GM12875 (cell line): ENCODE measurements at regions not wholly inside any gene's neighbourhood (a gene's known extent, or its start where the extent isn't known, plus 50 kb on each side); places are given as distances from the start of the nearest gene placed in this dataset.
"Not testable (repeated sequence)": the region's sequence is repeated elsewhere in the genome, so short reads cannot be mapped to it uniquely, and the experiment has no call there.

ENCODE experiments used
- H3K4me3 ChIP-seq: one replicate; pipeline ENCODE4 v1.5.1; 2011; ENCODE audit warnings: low read depth, low read length, control low read depth
- CTCF ChIP-seq: IDR thresholded peaks from 2 replicates; pipeline ENCODE4 v1.5.1; 2011; ENCODE audit warnings: low read depth, mild to moderate bottlenecking, control low read depth, inconsistent platforms, low read length, moderate library complexity, borderline replicate concordance; ENCODE audit not compliant: insufficient read depth

GRCh38 chr14:21867541-21867940 lies 193.9 kb upstream of the OR4E1 start:
- TF ChIP-seq CTCF, result no peak
- H3K4me3 ChIP-seq, result no peak overlapping the region

GRCh38 chr14:21866479-21866878 lies 192.9 kb upstream of the OR4E1 start:
- H3K4me3 ChIP-seq, result no peak overlapping the region
- TF ChIP-seq CTCF, result no peak

- TF ChIP-seq CTCF, result no peak
- H3K4me3 ChIP-seq, result no peak overlapping the region
Observed at GRCh38 chr14:21863289-21863688, 189.7 kb upstream of the OR4E1 start.

- no peak for TF ChIP-seq CTCF
- no peak overlapping the region for H3K4me3 ChIP-seq
Observed at GRCh38 chr14:21861153-21861552, 187.5 kb upstream of the OR4E1 start.

GRCh38 chr14:21860172-21860571 lies 186.6 kb upstream of the OR4E1 start:
- TF ChIP-seq CTCF, result peak; percentile 43; the same call in 1 of the 2 replicates
- no peak overlapping the region for H3K4me3 ChIP-seq

GRCh38 chr14:21852775-21853174 lies 179.2 kb upstream of the OR4E1 start:
- H3K4me3 ChIP-seq, result no peak overlapping the region
- TF ChIP-seq CTCF, result no peak

GRCh38 chr14:21852061-21852664 lies 178.5 kb upstream of the OR4E1 start:
- peak; percentile 86 for TF ChIP-seq CTCF
- H3K4me3 ChIP-seq, result no peak overlapping the region

- not testable (repeated sequence) for H3K4me3 ChIP-seq
Observed at GRCh38 chr14:21846902-21847301, 173.3 kb upstream of the OR4E1 start.
